K562 (cell line): ENCODE measurements at regions not wholly inside any gene's neighbourhood (a gene's known extent, or its start where the extent isn't known, plus 50 kb on each side); places are given as distances from the start of the nearest gene placed in this dataset.

ENCODE experiments used
- ATAC-seq: fragments of 200-7000 bp; cut with Tn5 transposase; 3 replicates; pipeline ENCODE4 v1.9.1; 2020; ENCODE audit warnings: moderate library complexity
- BruUV-seq: library from RNA; stranded (reverse); fragments of 400-500 nt; replicated peaks from 2 replicates; lab custom pipeline; 2021; lab: Mats Ljungman, UMichigan
- CTCF ChIA-PET: fragments of 300-600 bp; formaldehyde crosslinking; extraction: SDS; loops from one replicate; lab custom pipeline; 2021; ENCODE audit warnings: low intra/inter-chr PET ratio; lab: Yijun Ruan, JAX
- POLR2A ChIA-PET: fragments of 300-600, 350-650 bp; sonication (Branson Sonifier 250); formaldehyde crosslinking; extraction: SDS; loops from one replicate; lab custom pipeline; 2021; ENCODE audit warnings: antibody characterized with exemption, inconsistent platforms; lab: Yijun Ruan, JAX
- DNase-seq, 4 experiments: peaks; one replicate each; pipeline versions ENCODE4 v3.0.0 to v3.0.0-alpha.2; 2011 to 2018; ENCODE audit warnings: low spot score in 3 of 4, mixed read lengths in 3 of 4; ENCODE audit errors: extremely low read depth in 1 of 4
- FAIRE-seq: peaks from 2 replicates; lab custom pipeline; 2011; peaks lifted over from hg19 to GRCh38; lab: Jason Lieb, UNC
- H2AFZ ChIP-seq: 2 replicates; pipeline ENCODE4 v1.6.0; 2011; ENCODE audit warnings: low read depth, low read length, control low read depth, inconsistent platforms
- H3K27ac ChIP-seq: fragments of 200-600 bp; 3 replicates; pipeline ENCODE4 v1.8.0; 2011; ENCODE audit warnings: low read depth, mild to moderate bottlenecking, control low read depth, inconsistent platforms, low read length, moderate library complexity, mixed read lengths; ENCODE audit errors: extremely low read depth
- H3K27me3 ChIP-seq, 2 experiments: fragments of 300-600 bp in 1 of 2; 2 replicates in 1 of 2; 3 replicates in 1 of 2; pipeline versions ENCODE4 v1.6.0 to v1.8.0; 2011; ENCODE audit warnings: inconsistent platforms in 2 of 2, low read length in 2 of 2, mild to moderate bottlenecking in 1 of 2, mixed read lengths in 1 of 2, moderate library complexity in 1 of 2; ENCODE audit not compliant: control insufficient read depth in 2 of 2, insufficient read depth in 2 of 2
- H3K36me3 ChIP-seq: fragments of 300-600 bp; 3 replicates; pipeline ENCODE4 v1.8.0; 2011; ENCODE audit warnings: mild to moderate bottlenecking, low read length, inconsistent platforms; ENCODE audit not compliant: control insufficient read depth, insufficient read depth
- H3K4me1 ChIP-seq, 2 experiments: fragments of 200-600 bp in 1 of 2; replicated peaks in 1 of 2; 2 replicates in 1 of 2; 3 replicates in 1 of 2; pipeline versions ENCODE4 v1.5.1 to v1.8.0; 2011; ENCODE audit warnings: inconsistent platforms in 2 of 2, low read length in 2 of 2, mild to moderate bottlenecking in 1 of 2, mixed read lengths in 1 of 2, moderate library complexity in 1 of 2; ENCODE audit not compliant: control insufficient read depth in 2 of 2, insufficient read depth in 2 of 2
- H3K4me2 ChIP-seq: 2 replicates; pipeline ENCODE4 v1.6.1; 2011; ENCODE audit warnings: low read length, control low read depth, inconsistent platforms, mixed read lengths; ENCODE audit not compliant: insufficient read depth
- H3K4me3 ChIP-seq: fragments of 200-600 bp; sonication (generic), shearing (Covaris generic); 2 replicates; pipeline ENCODE4 v1.5.1; 2016; ENCODE audit warnings: control low read depth, inconsistent platforms
- H3K79me2 ChIP-seq: fragments of 200-600 bp; 3 replicates; pipeline ENCODE4 v1.8.0; 2011; ENCODE audit warnings: low read length, inconsistent platforms; ENCODE audit not compliant: control insufficient read depth, insufficient read depth
- H3K9ac ChIP-seq, 2 experiments: 2 replicates each; pipeline versions ENCODE4 v1.6.0 to v1.6.1; 2011; ENCODE audit warnings: low read depth in 2 of 2, low read length in 2 of 2, control low read depth in 1 of 2, inconsistent platforms in 1 of 2, mild to moderate bottlenecking in 1 of 2, mixed read lengths in 1 of 2; ENCODE audit not compliant: insufficient read depth in 1 of 2
- H3K9me1 ChIP-seq: one replicate; pipeline ENCODE4 v1.6.0; 2011; ENCODE audit warnings: inconsistent platforms, mild to moderate bottlenecking, low read length, moderate library complexity; ENCODE audit not compliant: control insufficient read depth, insufficient read depth
- H3K9me3 ChIP-seq: replicated peaks from 2 replicates; pipeline ENCODE4 v1.5.1; 2011; ENCODE audit warnings: low read depth, low read length, inconsistent platforms; ENCODE audit not compliant: control insufficient read depth, insufficient read depth
- H4K20me1 ChIP-seq: replicated peaks from 2 replicates; pipeline ENCODE4 v1.6.1; 2011; ENCODE audit warnings: low read length, inconsistent platforms, mixed read lengths; ENCODE audit not compliant: control insufficient read depth, insufficient read depth
- CREB1 ChIP-seq, 2 experiments: sonication (generic) in 1 of 2; formaldehyde crosslinking in 1 of 2; IDR thresholded peaks; 2 replicates each; pipeline versions ENCODE4 v1.6.1 to v1.8.0; 2012 to 2022; ENCODE audit warnings: inconsistent platforms in 1 of 2, mild to moderate bottlenecking in 1 of 2, missing genetic modification reagents in 1 of 2, moderate library complexity in 1 of 2
- DACH1 ChIP-seq: fragments of 450-650 bp; IDR thresholded peaks from 2 replicates; pipeline ENCODE4 v1.6.1; 2018; ENCODE audit not compliant: partially characterized antibody
- ERF ChIP-seq: fragments of 450-650 bp; formaldehyde crosslinking; IDR thresholded peaks from 2 replicates; pipeline ENCODE4 v1.4.0; 2020; ENCODE audit warnings: mild to moderate bottlenecking, mixed read lengths
- JUND ChIP-seq, 2 experiments: IDR thresholded peaks; 2 replicates in 1 of 2; 3 replicates in 1 of 2; pipeline ENCODE4 v1.6.1; 2011; ENCODE audit warnings: borderline replicate concordance in 2 of 2, low read depth in 2 of 2, low read length in 2 of 2, improper control_type of control experiment in 1 of 2, missing biosample characterization in 1 of 2, missing genetic modification characterization in 1 of 2, missing genetic modification reagents in 1 of 2
- KDM4B ChIP-seq, 2 experiments: fragments of 450-650 bp in 1 of 2; sonication (generic) in 1 of 2; IDR thresholded peaks; 2 replicates each; pipeline ENCODE4 v1.6.1; 2016 to 2017; ENCODE audit warnings: borderline replicate concordance in 2 of 2, antibody characterized with exemption in 1 of 2, low read depth in 1 of 2, mild to moderate bottlenecking in 1 of 2
- POLR2H ChIP-seq: IDR thresholded peaks from 2 replicates; pipeline ENCODE4 v1.6.1; 2016; ENCODE audit warnings: missing genetic modification characterization, low read depth, mild to moderate bottlenecking, control low read depth, missing compliant biosample characterization, moderate library complexity
- ZC3H11A ChIP-seq: IDR thresholded peaks from 2 replicates; pipeline ENCODE4 v1.6.1; 2012; ENCODE audit warnings: low read depth, low read length, improper control_type of control experiment
- ZEB2 ChIP-seq: fragments of 450-650 bp; IDR thresholded peaks from 2 replicates; pipeline ENCODE4 v1.6.1; 2016
- ZNF79 ChIP-seq: fragments of 250-450 bp; sonication (Bioruptor Pico); IDR thresholded peaks from 2 replicates; pipeline ENCODE4 v1.4.0; 2020; ENCODE audit warnings: low read depth, mild to moderate bottlenecking, moderate library complexity
- WGBS: fragments of 100-300 bp; shearing (Covaris generic); methylation state at CpG from one replicate; pipeline ENCODE4 v1.1.6; 2016; ENCODE audit warnings: low coverage, mixed read lengths; ENCODE audit not compliant: insufficient coverage; ENCODE audit errors: missing lambda C conversion rate; 5-methylcytosine and 5-hydroxymethylcytosine counted together
- in situ Hi-C: fragments of 300-500 bp; cut with MboI; formaldehyde crosslinking; loops from 4 replicates; pipeline ENCODE4 v1.15.0; 2018; ENCODE audit warnings: inconsistent platforms, mixed read lengths
- intact Hi-C: fragments of 100-400 bp; cut with micrococcal nuclease; formaldehyde crosslinking; loops from 2 replicates; pipeline ENCODE4 v1.14.2; 2022
- TF ChIP-seq, protein P1 (sequence below): fragments of 250-450 bp; sonication (Bioruptor Pico); IDR thresholded peaks from 2 replicates; pipeline ENCODE4 v1.9.0; 2021; ENCODE audit warnings: mild to moderate bottlenecking, inconsistent platforms
- TF ChIP-seq, protein P2 (sequence below): sonication (generic); formaldehyde crosslinking; IDR thresholded peaks from 2 replicates; pipeline ENCODE4 v1.8.1; 2022; ENCODE audit warnings: missing genetic modification reagents

DNA sequence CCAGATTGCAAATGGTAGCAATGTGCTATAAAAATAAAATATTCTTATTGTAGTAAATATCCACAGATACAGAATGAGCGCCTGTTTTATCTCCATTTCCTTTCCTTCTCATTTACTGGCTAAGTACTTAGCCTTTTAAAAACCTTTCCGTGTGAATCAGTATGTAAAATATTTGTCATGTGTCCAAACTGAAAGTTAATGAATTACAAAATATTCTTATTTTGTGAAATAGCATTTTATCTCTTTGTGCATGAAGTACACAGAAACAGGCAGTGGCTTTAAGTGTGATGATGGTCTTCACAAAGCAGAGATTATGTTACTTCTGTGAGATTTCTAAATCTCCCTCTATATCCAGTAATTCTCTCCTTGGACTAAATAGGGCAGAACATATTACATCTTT lies 56.7 kb upstream of the KIAA1217 start:
- Histone ChIP-seq H3K4me3 (no peak overlapping the region), H3K36me3 (no peaks in the 10 kb centered on the region), H3K4me1 (no peaks in the 10 kb centered on the region), H3K9ac (no peak overlapping the region), H4K20me1 (no peaks in the 10 kb centered on the region), H3K27ac (no peak overlapping the region), H3K79me2 (no peaks in the 10 kb centered on the region), H2AFZ (no peak overlapping the region), H3K9me1 (no peaks in the 10 kb centered on the region), H3K9me3 (no peaks in the 10 kb centered on the region)
- POLR2A ChIA-PET: no interaction called here
- intact Hi-C loops: no loop called here
- FAIRE-seq: no peak
- DNase-seq: no peak
- CTCF ChIA-PET: no interaction called here
- BruUV-seq: no TSS peak
- ATAC-seq: no peak
- TF ChIP-seq DACH1: no peak
- TF ChIP-seq ZNF79: no peak
- TF ChIP-seq ERF (CRISPR knock-in tag): no peak
- TF ChIP-seq, all 486 proteins: peak for 0
- in situ Hi-C loops: no loop called here
- Histone ChIP-seq H3K4me2 (no peak overlapping the region), H3K27me3 (no peaks in the 10 kb centered on the region)
- 0% methylated on average over 2 of the region's 2 CpGs for WGBS

DNA sequence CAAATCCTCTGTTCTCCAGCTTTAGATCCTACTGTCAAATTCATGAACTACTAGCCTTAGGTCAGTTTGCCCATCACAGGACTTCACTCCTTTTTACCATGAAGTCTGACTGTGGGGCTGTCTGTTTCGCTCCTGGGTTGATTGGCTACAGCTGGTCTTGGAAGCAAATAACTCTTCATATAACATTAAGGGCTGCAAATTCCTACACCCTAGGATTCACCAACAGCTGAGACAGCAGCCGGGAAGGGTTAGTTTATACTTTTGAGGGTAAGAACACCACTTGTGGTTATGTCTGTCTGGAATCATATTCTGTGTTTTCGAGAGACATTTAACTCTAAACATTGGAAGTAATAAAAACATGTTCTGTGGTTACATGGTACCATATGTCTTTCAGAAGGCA lies 55.9 kb upstream of the KIAA1217 start:
- H3K9ac ChIP-seq: no peak overlapping the region
- H3K36me3 ChIP-seq: no peaks in the 10 kb centered on the region
- no peak overlapping the region for H3K27ac ChIP-seq
- 0 out of 2 replicates have a peak, but pooled peaks cover 1% of the 10 kb centered on the region for H3K9me3 ChIP-seq
- DNase-seq (no peak), FAIRE-seq (no peak), ATAC-seq (no peak)
- WGBS: 0% methylated on average over 3 of the region's 3 CpGs
- H3K27me3 ChIP-seq: no peaks in the 10 kb centered on the region
- no peaks in the 10 kb centered on the region for H3K4me1 ChIP-seq
- intact Hi-C loops: no loop called here
- BruUV-seq: no TSS peak
- POLR2A ChIA-PET: no interaction called here
- no peaks in the 10 kb centered on the region for H3K9me1 ChIP-seq
- CTCF ChIA-PET: no interaction called here
- H3K4me2 ChIP-seq: no peak overlapping the region
- H2AFZ ChIP-seq: no peak overlapping the region
- no peaks in the 10 kb centered on the region for H4K20me1 ChIP-seq
- H3K79me2 ChIP-seq: no peaks in the 10 kb centered on the region
- H3K4me3 ChIP-seq: no peak overlapping the region
- in situ Hi-C loops: no loop called here
- TF ChIP-seq, protein P1, sequence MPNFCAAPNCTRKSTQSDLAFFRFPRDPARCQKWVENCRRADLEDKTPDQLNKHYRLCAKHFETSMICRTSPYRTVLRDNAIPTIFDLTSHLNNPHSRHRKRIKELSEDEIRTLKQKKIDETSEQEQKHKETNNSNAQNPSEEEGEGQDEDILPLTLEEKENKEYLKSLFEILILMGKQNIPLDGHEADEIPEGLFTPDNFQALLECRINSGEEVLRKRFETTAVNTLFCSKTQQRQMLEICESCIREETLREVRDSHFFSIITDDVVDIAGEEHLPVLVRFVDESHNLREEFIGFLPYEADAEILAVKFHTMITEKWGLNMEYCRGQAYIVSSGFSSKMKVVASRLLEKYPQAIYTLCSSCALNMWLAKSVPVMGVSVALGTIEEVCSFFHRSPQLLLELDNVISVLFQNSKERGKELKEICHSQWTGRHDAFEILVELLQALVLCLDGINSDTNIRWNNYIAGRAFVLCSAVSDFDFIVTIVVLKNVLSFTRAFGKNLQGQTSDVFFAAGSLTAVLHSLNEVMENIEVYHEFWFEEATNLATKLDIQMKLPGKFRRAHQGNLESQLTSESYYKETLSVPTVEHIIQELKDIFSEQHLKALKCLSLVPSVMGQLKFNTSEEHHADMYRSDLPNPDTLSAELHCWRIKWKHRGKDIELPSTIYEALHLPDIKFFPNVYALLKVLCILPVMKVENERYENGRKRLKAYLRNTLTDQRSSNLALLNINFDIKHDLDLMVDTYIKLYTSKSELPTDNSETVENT: no peak
- TF ChIP-seq ZEB2: no peak
- no peak for TF ChIP-seq KDM4B (IDR thresholded peaks at IDR 0.05; ENCODE audit: borderline replicate concordance in 2 of 2, low read depth in 1 of 2)
- TF ChIP-seq JUND (IDR thresholded peaks at IDR 0.05; ENCODE audit: borderline replicate concordance, low read depth, low read length): no peak
- no peak for TF ChIP-seq JUND (tag; IDR thresholded peaks at IDR 0.05; ENCODE audit: borderline replicate concordance, low read depth, low read length)
- TF ChIP-seq, protein P2, sequence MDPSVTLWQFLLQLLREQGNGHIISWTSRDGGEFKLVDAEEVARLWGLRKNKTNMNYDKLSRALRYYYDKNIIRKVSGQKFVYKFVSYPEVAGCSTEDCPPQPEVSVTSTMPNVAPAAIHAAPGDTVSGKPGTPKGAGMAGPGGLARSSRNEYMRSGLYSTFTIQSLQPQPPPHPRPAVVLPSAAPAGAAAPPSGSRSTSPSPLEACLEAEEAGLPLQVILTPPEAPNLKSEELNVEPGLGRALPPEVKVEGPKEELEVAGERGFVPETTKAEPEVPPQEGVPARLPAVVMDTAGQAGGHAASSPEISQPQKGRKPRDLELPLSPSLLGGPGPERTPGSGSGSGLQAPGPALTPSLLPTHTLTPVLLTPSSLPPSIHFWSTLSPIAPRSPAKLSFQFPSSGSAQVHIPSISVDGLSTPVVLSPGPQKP (CRISPR knock-in tag): no peak
- no peak for TF ChIP-seq ZC3H11A
- no peak for TF ChIP-seq CREB1 (IDR thresholded peaks at IDR 0.05)
- no peak for TF ChIP-seq CREB1 (CRISPR knock-in tag; IDR thresholded peaks at IDR 0.05)
- no peak for TF ChIP-seq POLR2H (tag)
